OCI-LY1 (cell line): ENCODE measurements at regions not wholly inside any gene's neighbourhood (a gene's known extent, or its start where the extent isn't known, plus 50 kb on each side); places are given as distances from the start of the nearest gene placed in this dataset.
"Not testable (repeated sequence)": the region's sequence is repeated elsewhere in the genome, so short reads cannot be mapped to it uniquely, and the experiment has no call there.

ENCODE experiments used
- H2AFZ ChIP-seq: fragments of 200-600 bp; sonication (generic), shearing (Covaris generic); 2 replicates; pipeline ENCODE4 v1.6.0; 2014; ENCODE audit warnings: antibody characterized with exemption, mild to moderate bottlenecking, low read length
- H3F3A ChIP-seq: fragments of 200-600 bp; sonication (generic), shearing (Covaris generic); 2 replicates; pipeline ENCODE4 v1.6.0; 2014; ENCODE audit warnings: mild to moderate bottlenecking, antibody characterized with exemption, low read length, moderate library complexity; ENCODE audit not compliant: insufficient read depth
- H3K27ac ChIP-seq: fragments of 200-600 bp; sonication (generic); 2 replicates; pipeline ENCODE4 v1.5.1; 2014; ENCODE audit warnings: low read length, mixed run types, mild to moderate bottlenecking, low read depth; ENCODE audit not compliant: poor library complexity, severe bottlenecking
- H3K27me3 ChIP-seq: fragments of 200-600 bp; sonication (generic); 2 replicates; pipeline ENCODE4 v1.6.0; 2014; ENCODE audit warnings: antibody characterized with exemption, mild to moderate bottlenecking, low read length, moderate library complexity; ENCODE audit not compliant: insufficient read depth
- H3K36me3 ChIP-seq: fragments of 200-600 bp; sonication (generic); 2 replicates; pipeline ENCODE4 v1.6.1; 2014; ENCODE audit warnings: mild to moderate bottlenecking, antibody characterized with exemption, low read length, moderate library complexity, mixed read lengths; ENCODE audit not compliant: insufficient read depth
- H3K4me1 ChIP-seq: fragments of 200-600 bp; sonication (generic); 2 replicates; pipeline ENCODE4 v1.5.1; 2014; ENCODE audit warnings: mild to moderate bottlenecking, low read length, moderate library complexity; ENCODE audit not compliant: insufficient read depth, severe bottlenecking
- H3K4me2 ChIP-seq: fragments of 200-600 bp; sonication (generic), shearing (Covaris generic); 2 replicates; pipeline ENCODE4 v1.6.1; 2014; ENCODE audit warnings: low read length
- H3K4me3 ChIP-seq: fragments of 200-600 bp; sonication (generic); 2 replicates; pipeline ENCODE4 v1.5.1; 2014; ENCODE audit warnings: low read length, low read depth, mild to moderate bottlenecking, mixed read lengths; ENCODE audit not compliant: poor library complexity, severe bottlenecking
- H3K79me2 ChIP-seq: fragments of 200-600 bp; shearing (Covaris generic); 2 replicates; pipeline ENCODE4 v1.6.1; 2016; ENCODE audit warnings: mixed run types, low read length, mixed read lengths; ENCODE audit not compliant: insufficient read depth
- H3K9ac ChIP-seq: fragments of 200-600 bp; sonication (generic), shearing (Covaris generic); 2 replicates; pipeline ENCODE4 v1.6.1; 2014; ENCODE audit warnings: mild to moderate bottlenecking, low read length, mixed read lengths
- H3K9me2 ChIP-seq: fragments of 200-600 bp; sonication (generic), shearing (Covaris generic); 2 replicates; pipeline ENCODE4 v1.6.1; 2014; ENCODE audit warnings: low read depth, mild to moderate bottlenecking, low read length, mixed read lengths
- H3K9me3 ChIP-seq: fragments of 200-600 bp; shearing (Covaris generic); 2 replicates; pipeline ENCODE4 v1.6.1; 2014; ENCODE audit warnings: low read length, mixed read lengths
- H4K20me1 ChIP-seq: fragments of 200-600 bp; sonication (generic), shearing (Covaris generic); 2 replicates; pipeline ENCODE4 v1.6.0; 2016; ENCODE audit warnings: mild to moderate bottlenecking, low read length; ENCODE audit not compliant: insufficient read depth
- CTCF ChIP-seq: fragments of 200-600 bp; sonication (generic), shearing (Covaris generic); IDR thresholded peaks from 2 replicates; pipeline ENCODE4 v1.5.1; 2017; ENCODE audit warnings: mild to moderate bottlenecking, antibody characterized with exemption, low read length, moderate library complexity, mixed read lengths
- EZH2 ChIP-seq: fragments of 200-600 bp; sonication (generic), shearing (Covaris generic); IDR thresholded peaks from 2 replicates; pipeline ENCODE4 v1.8.0; 2017; ENCODE audit warnings: borderline replicate concordance, mixed run types, mild to moderate bottlenecking, antibody characterized with exemption, low read length, moderate library complexity, mixed read lengths

- Histone ChIP-seq H3K27me3 (no peaks in the 10 kb centered on the region), H2AFZ (no peak overlapping the region), H3K27ac (no peak overlapping the region), H4K20me1 (no peaks in the 10 kb centered on the region), H3K4me1 (no peaks in the 10 kb centered on the region), H3K9me3 (no peaks in the 10 kb centered on the region), H3K4me3 (no peak overlapping the region), H3K9ac (no peak overlapping the region), H3F3A (no peaks in the 10 kb centered on the region), H3K36me3 (no peaks in the 10 kb centered on the region), H3K9me2 (no peaks in the 10 kb centered on the region), H3K79me2 (no peaks in the 10 kb centered on the region), H3K4me2 (no peak overlapping the region)
- peak; percentile 75; the same call in 1 of the 2 replicates for TF ChIP-seq CTCF
- TF ChIP-seq EZH2: no peak
Observed at GRCh38 chr2:61658841-61659780, 121.0 kb upstream of the XPO1 start.

- H3K4me3 ChIP-seq, H3K36me3 ChIP-seq, H4K20me1 ChIP-seq, H3K9me2 ChIP-seq, H3K9ac ChIP-seq, H3K4me1 ChIP-seq, H3K4me2 ChIP-seq, H3F3A ChIP-seq, H3K27me3 ChIP-seq, H3K27ac ChIP-seq, H3K79me2 ChIP-seq, H2AFZ ChIP-seq, H3K9me3 ChIP-seq: not testable (repeated sequence)
Observed at GRCh38 chr2:61649946-61650345, 111.8 kb upstream of the XPO1 start.

GRCh38 chr2:61649021-61649420, 110.9 kb upstream of the XPO1 start:
- no peak overlapping the region for H3K4me3 ChIP-seq
- no peaks in the 10 kb centered on the region; the same call in 1 of the 2 replicates for H3K27me3 ChIP-seq
- H2AFZ ChIP-seq: no peak overlapping the region
- TF ChIP-seq CTCF (no peak), EZH2 (no peak)
- no peak overlapping the region for H3K9ac ChIP-seq
- H3K27ac ChIP-seq: no peak overlapping the region
- H3K79me2 ChIP-seq: no peaks in the 10 kb centered on the region
- H3K4me2 ChIP-seq: no peak overlapping the region
- H3K4me1 ChIP-seq: no peaks in the 10 kb centered on the region
- H4K20me1 ChIP-seq: no peaks in the 10 kb centered on the region
- no peaks in the 10 kb centered on the region for H3K9me2 ChIP-seq
- H3K36me3 ChIP-seq: no peaks in the 10 kb centered on the region
- peaks cover 6% of the 10 kb centered on the region; the same call in 1 of the 2 replicates for H3K9me3 ChIP-seq
- no peaks in the 10 kb centered on the region for H3F3A ChIP-seq

GRCh38 chr2:61647044-61647443, 108.9 kb upstream of the XPO1 start:
- TF ChIP-seq EZH2: no peak
- TF ChIP-seq CTCF: no peak
- no peaks in the 10 kb centered on the region for H3K4me1 ChIP-seq
- H3K4me3 ChIP-seq: no peak overlapping the region
- no peaks in the 10 kb centered on the region for H4K20me1 ChIP-seq
- H3K9me3 ChIP-seq: peaks cover 6% of the 10 kb centered on the region; the same call in 1 of the 2 replicates
- H2AFZ ChIP-seq: no peak overlapping the region
- H3K79me2 ChIP-seq: no peaks in the 10 kb centered on the region
- no peak overlapping the region for H3K4me2 ChIP-seq
- H3K27ac ChIP-seq: no peak overlapping the region
- no peaks in the 10 kb centered on the region for H3K9me2 ChIP-seq
- H3K9ac ChIP-seq: no peak overlapping the region
- no peaks in the 10 kb centered on the region for H3K36me3 ChIP-seq
- no peaks in the 10 kb centered on the region; the same call in 1 of the 2 replicates for H3K27me3 ChIP-seq
- H3F3A ChIP-seq: no peaks in the 10 kb centered on the region
